Cardiac fibroblast (primary cell): ENCODE measurements at regions not wholly inside any gene's neighbourhood (a gene's known extent, or its start where the extent isn't known, plus 50 kb on each side); places are given as distances from the start of the nearest gene placed in this dataset.

Source experiments
- DNase-seq, 2 donors: peaks; one replicate each; pipeline versions ENCODE4 v3.0.0 to v3.0.0-alpha.2; 2010; ENCODE audit warnings: low read depth in 2 of 2
- H3K4me3 ChIP-seq, 2 donors: replicated peaks in 1 of 2; 1 replicate in 1 of 2; 2 replicates in 1 of 2; pipeline ENCODE4 v1.5.1; 2011; ENCODE audit warnings: low read depth in 2 of 2, low read length in 2 of 2, mild to moderate bottlenecking in 2 of 2, moderate library complexity in 1 of 2
- TF ChIP-seq, protein P1 (sequence below): IDR thresholded peaks from one replicate; pipeline ENCODE4 v1.5.1; 2011; ENCODE audit warnings: low read depth, mild to moderate bottlenecking, low read length, inconsistent platforms

DNA sequence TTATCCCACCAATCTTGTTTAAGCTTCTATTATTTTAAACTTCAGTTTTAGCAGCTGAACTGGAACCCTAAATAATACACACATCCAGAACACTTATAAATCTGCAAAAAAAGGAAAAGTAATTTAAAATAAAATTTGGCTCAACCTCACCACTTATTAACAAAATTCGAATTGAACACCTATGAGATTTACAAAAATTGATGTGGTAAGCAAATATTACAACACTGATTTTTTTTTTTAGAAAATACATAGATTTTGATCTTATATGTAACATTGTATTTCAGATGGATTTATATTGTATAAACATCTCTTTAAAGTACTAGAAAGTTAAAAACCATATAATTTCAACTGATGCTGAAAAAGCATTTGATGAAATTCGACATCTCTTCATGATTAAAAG is 81.3 kb upstream of the DYNAP start:
- TF ChIP-seq, protein P1, sequence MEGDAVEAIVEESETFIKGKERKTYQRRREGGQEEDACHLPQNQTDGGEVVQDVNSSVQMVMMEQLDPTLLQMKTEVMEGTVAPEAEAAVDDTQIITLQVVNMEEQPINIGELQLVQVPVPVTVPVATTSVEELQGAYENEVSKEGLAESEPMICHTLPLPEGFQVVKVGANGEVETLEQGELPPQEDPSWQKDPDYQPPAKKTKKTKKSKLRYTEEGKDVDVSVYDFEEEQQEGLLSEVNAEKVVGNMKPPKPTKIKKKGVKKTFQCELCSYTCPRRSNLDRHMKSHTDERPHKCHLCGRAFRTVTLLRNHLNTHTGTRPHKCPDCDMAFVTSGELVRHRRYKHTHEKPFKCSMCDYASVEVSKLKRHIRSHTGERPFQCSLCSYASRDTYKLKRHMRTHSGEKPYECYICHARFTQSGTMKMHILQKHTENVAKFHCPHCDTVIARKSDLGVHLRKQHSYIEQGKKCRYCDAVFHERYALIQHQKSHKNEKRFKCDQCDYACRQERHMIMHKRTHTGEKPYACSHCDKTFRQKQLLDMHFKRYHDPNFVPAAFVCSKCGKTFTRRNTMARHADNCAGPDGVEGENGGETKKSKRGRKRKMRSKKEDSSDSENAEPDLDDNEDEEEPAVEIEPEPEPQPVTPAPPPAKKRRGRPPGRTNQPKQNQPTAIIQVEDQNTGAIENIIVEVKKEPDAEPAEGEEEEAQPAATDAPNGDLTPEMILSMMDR = no peak
- no peak overlapping the region for H3K4me3 ChIP-seq
- DNase-seq = no peak

DNA sequence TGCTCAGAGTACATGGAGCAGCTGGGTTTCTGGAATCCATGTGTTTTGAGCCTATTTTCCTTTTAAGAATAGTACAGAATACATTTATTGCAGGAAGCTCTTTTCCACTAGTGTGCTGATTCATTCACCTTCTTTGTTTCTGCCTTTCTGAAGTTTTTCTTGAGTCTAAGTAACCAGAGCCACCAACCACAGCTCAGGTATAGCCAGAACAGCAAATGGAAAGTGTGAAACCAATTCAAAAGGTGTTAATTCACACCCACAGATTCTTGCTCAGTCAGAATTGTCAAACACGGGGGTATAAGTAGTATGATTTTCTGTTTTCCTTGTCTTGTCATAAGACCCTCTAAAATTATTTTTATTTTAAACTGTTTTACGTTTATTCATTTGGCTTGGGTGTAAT is 75.9 kb upstream of the DYNAP start:
- H3K4me3 ChIP-seq = no peak overlapping the region
- no peak for DNase-seq
- TF ChIP-seq, protein P1 = no peak

DNA sequence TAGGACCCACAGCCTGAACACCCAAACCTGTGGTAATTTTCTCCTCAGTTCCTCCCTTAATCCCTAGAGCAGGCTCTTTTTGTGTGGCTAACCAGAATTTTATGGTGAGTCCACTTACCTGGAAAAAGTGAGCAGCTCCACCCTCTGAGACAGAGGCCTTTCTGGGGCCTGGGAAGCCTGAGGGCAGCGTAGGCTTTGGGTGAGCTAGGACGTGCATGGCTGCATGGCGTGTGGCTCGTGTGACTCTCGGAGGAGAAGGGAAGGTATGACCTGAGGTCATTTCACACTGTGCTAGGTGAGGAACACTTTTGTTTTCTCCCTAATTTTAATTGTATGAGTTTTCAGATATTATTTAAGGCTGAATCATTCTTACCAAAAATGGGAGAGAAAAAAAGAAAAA is 73.5 kb upstream of the DYNAP start:
- TF ChIP-seq, protein P1 = no peak
- DNase-seq = no peak
- no peak overlapping the region for H3K4me3 ChIP-seq

DNA sequence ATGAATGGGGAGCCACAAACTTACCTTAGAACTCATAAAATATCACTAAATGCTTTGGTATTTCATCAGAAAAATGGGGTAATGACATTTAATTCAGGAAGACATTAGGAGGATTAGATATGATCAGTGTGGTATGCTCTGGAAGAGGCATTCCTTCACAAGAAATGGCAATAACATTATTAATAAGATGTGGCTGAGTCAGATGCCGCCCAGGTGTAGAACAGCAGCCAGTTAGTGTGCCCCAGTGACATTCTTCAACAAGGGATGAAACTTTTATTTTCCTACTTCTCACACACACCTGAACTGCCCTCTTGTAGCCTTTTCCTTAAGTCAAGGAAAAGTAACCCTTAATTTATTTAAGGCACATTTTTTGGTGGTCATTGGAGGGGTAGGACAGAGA is 69.2 kb upstream of the DYNAP start:
- no peak for DNase-seq
- H3K4me3 ChIP-seq = no peak overlapping the region
- TF ChIP-seq, protein P1 = no peak

DNA sequence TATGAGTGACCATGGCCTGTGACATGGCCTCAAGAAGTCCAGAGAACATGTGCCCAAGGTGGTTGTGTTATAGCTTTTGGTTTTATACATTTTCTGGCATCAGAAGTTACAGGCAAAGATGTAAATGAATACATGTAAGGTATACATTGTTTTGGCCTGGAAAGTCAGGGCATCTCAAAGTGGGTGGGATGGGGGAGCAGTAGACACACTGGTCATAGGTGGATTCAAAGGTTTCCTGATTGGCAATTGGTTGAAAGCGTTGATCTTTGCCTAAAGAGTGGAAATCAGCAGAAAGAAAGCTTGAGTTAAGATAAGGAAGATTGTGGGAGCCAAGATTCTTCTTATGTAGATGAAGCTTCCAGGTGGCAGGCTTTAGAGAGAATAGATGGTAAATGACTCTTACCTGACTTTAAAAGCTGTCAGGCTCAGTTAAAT is 62.1 kb upstream of the DYNAP start:
- TF ChIP-seq, protein P1 = no peak
- H3K4me3 ChIP-seq = no peak overlapping the region
- no peak for DNase-seq

DNA sequence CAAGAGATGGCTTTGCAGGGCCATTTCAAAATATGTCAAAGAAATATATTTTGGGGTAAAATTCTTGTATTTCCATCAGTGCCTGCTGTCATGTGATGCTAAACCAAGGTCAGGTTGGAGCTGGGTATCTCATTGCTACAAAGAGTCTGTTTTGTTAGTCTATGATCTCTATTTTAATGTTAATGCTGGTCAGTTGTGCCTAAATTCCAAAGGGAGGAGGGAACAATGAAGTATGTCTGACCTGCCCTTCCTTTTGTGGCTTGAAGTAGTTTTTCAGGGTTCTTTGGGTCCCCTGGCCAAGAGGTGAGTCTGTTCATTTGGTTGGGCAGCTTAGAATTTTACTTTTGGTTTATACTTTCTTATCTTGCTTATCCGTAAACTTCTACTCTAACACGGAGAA is 61.6 kb upstream of the DYNAP start:
- no peak for DNase-seq
- H3K4me3 ChIP-seq = no peak overlapping the region
- TF ChIP-seq, protein P1 = no peak

DNA sequence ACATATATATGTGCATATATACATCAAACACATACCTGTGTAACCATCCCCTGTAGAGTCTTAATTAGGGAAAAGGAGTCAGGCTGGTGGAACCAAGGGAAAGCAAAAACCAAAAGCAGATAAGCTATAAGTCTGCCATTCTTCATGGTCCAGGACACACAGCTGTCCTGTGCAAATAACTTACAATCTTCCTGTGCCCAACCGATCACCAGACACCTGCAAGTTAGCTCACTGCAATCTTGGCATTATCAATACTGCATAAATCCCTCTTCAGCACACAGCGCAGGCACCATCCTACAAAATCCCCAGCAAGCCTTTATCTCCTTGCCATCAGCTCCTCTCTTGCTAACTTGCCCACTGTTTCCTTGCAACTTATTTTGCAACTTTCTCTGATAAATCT is 60.8 kb upstream of the DYNAP start:
- no peak for DNase-seq
- H3K4me3 ChIP-seq = no peak overlapping the region
- TF ChIP-seq, protein P1 = no peak
